Epithelial cell of proximal tubule (primary cell): ENCODE measurements at regions not wholly inside any gene's neighbourhood (a gene's known extent, or its start where the extent isn't known, plus 50 kb on each side); places are given as distances from the start of the nearest gene placed in this dataset.
A peak's percentile ranks its signal among the peaks of the same experiment; 100 is the strongest.

ENCODE experiments used
- DNase-seq: peaks from one replicate; pipeline ENCODE4 v3.0.0-alpha.2; 2011; ENCODE audit warnings: low read depth
- H3K4me3 ChIP-seq: 2 replicates; pipeline ENCODE4 v1.5.1; 2011; ENCODE audit warnings: low read depth, mild to moderate bottlenecking, low read length
- TF ChIP-seq, protein P1 (sequence below): conservative IDR thresholded peaks from 2 replicates; pipeline ENCODE4 v1.5.1; 2012; ENCODE audit warnings: low read depth, mild to moderate bottlenecking, low read length

- TF ChIP-seq, protein P1, sequence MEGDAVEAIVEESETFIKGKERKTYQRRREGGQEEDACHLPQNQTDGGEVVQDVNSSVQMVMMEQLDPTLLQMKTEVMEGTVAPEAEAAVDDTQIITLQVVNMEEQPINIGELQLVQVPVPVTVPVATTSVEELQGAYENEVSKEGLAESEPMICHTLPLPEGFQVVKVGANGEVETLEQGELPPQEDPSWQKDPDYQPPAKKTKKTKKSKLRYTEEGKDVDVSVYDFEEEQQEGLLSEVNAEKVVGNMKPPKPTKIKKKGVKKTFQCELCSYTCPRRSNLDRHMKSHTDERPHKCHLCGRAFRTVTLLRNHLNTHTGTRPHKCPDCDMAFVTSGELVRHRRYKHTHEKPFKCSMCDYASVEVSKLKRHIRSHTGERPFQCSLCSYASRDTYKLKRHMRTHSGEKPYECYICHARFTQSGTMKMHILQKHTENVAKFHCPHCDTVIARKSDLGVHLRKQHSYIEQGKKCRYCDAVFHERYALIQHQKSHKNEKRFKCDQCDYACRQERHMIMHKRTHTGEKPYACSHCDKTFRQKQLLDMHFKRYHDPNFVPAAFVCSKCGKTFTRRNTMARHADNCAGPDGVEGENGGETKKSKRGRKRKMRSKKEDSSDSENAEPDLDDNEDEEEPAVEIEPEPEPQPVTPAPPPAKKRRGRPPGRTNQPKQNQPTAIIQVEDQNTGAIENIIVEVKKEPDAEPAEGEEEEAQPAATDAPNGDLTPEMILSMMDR = no peak
- no peak for DNase-seq
- H3K4me3 ChIP-seq = no peak overlapping the region
Measured at GRCh38 chr3:178297740-178298139, 238.5 kb upstream of the KCNMB2 start.

- TF ChIP-seq, protein P1 = no peak
- H3K4me3 ChIP-seq = no peak overlapping the region
- no peak for DNase-seq
Measured at GRCh38 chr3:178300441-178300959, 235.7 kb upstream of the KCNMB2 start.

GRCh38 chr3:178302966-178303930 lies 233.0 kb upstream of the KCNMB2 start:
- TF ChIP-seq, protein P1 = no peak
- no peak for DNase-seq
- no peak overlapping the region for H3K4me3 ChIP-seq

DNA sequence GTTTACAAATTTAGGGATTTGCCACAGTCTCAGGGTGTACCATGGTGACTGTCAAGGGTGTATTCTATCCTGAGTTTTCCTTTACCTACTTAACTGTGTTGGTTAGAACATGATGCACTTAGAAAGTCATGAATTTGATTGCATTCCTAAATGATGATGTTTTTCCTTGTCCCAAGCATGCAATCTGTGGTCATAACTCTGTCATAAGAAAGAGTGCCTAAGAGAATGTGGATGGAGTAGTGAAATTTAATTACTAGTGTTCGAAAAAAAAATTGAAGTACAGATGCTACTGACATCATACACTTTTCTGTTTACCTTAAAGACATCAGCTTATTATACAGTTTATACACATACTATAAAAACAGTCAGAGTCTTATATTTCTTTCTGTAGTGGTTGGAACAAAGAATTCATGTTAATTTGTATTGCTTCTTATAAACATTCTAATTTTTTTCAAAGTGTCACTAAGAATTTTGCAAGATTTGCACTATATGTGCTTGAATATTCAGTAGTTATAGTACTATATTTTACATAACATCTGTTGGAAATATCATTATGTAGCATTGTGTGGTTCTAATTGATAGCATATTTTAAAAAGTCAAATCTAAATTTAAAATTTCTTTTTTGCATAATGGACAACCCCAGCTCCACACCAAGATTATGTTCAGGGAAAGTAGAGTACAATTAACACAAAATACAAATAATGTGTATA lies 231.3 kb upstream of the KCNMB2 start:
- DNase-seq = peak; percentile 16
- TF ChIP-seq, protein P1 = no peak
- no peak overlapping the region for H3K4me3 ChIP-seq

- TF ChIP-seq, protein P1 = no peak
- no peak overlapping the region for H3K4me3 ChIP-seq
- no peak for DNase-seq
Measured at GRCh38 chr3:178306432-178307115, 229.7 kb upstream of the KCNMB2 start.

GRCh38 chr3:178308771-178309170 lies 227.5 kb upstream of the KCNMB2 start:
- DNase-seq = no peak
- TF ChIP-seq, protein P1 = no peak

More at GRCh38 chr3:178308771-178309170, 227.5 kb upstream of the KCNMB2 start:
- no peak overlapping the region for H3K4me3 ChIP-seq
